Naive thymus-derived CD8-positive, alpha-beta T cell (primary cell): ENCODE measurements at regions not wholly inside any gene's neighbourhood (a gene's known extent, or its start where the extent isn't known, plus 50 kb on each side); places are given as distances from the start of the nearest gene placed in this dataset.

Experiments
- ATAC-seq, 2 donors: fragments of 150-1000 bp; cut with Tn5 transposase in 1 of 2; sonication (Bioruptor Pico), chemical (Tn5 transposase) in 1 of 2; 1 replicate in 1 of 2; 2 replicates in 1 of 2; pipeline ENCODE4 v1.10.0; 2021; ENCODE audit warnings: mild to moderate bottlenecking in 2 of 2, moderate library complexity in 2 of 2
- POLR2A ChIA-PET: fragments of 350-600 bp; sonication (Branson Sonifier 250); formaldehyde crosslinking; loops from one replicate; lab custom pipeline; 2021; ENCODE audit warnings: antibody characterized with exemption; lab: Charles Lee
- DNase-seq, 10 donors: peaks; one replicate each; pipeline versions ENCODE4 v3.0.0 to v3.0.0-alpha.2; 2020 to 2022
- H3K27ac Mint-ChIP-seq, 10 donors: one replicate each; pipeline ENCODE4 v1.8.0; 2020 to 2022; ENCODE audit warnings: mild to moderate bottlenecking in 10 of 10, mixed read lengths in 10 of 10, moderate library complexity in 4 of 10, inconsistent platforms in 1 of 10
- H3K27me3 Mint-ChIP-seq, 5 donors: one replicate each; pipeline ENCODE4 v1.8.0; 2021 to 2022; ENCODE audit warnings: mixed read lengths in 5 of 5
- H3K36me3 Mint-ChIP-seq, 3 donors: one replicate each; pipeline ENCODE4 v1.8.0; 2020 to 2022; ENCODE audit warnings: mixed read lengths in 3 of 3, mild to moderate bottlenecking in 2 of 3, inconsistent platforms in 1 of 3
- H3K4me1 Mint-ChIP-seq, 4 donors: one replicate each; pipeline ENCODE4 v1.8.0; 2021 to 2022; ENCODE audit warnings: mixed read lengths in 4 of 4
- H3K4me3 Mint-ChIP-seq, 10 donors: one replicate each; pipeline ENCODE4 v1.8.0; 2020 to 2022; ENCODE audit warnings: mild to moderate bottlenecking in 10 of 10, mixed read lengths in 10 of 10, moderate library complexity in 6 of 10, inconsistent platforms in 1 of 10
- H3K9me3 Mint-ChIP-seq, 9 donors: one replicate each; pipeline ENCODE4 v1.8.0; 2020 to 2022; ENCODE audit warnings: mixed read lengths in 9 of 9, mild to moderate bottlenecking in 3 of 9, inconsistent platforms in 1 of 9, moderate library complexity in 1 of 9

- Mint-ChIP-seq H3K36me3 (no peaks in the 10 kb centered on the region), H3K9me3 (peaks cover 0 to 2% (median 0%) of the 10 kb centered on the region in 9 donors), H3K4me1 (peaks cover 5 to 35% (median 20%) of the 10 kb centered on the region in 4 donors), H3K27me3 (no peaks in the 10 kb centered on the region), H3K27ac (no peak overlapping the region), H3K4me3 (no peak overlapping the region)
- POLR2A ChIA-PET: no interaction called here
- DNase-seq (no peak), ATAC-seq (no peak)
Observed at GRCh38 chrX:45711231-45711630, 510.6 kb upstream of the DIPK2B start.

GRCh38 chrX:45710081-45710801 is 509.6 kb upstream of the DIPK2B start:
- peaks cover 0 to 2% (median 0%) of the 10 kb centered on the region in 9 donors for H3K9me3 Mint-ChIP-seq
- POLR2A ChIA-PET: no interaction called here
- H3K4me3 Mint-ChIP-seq: no peak overlapping the region
- no peaks in the 10 kb centered on the region for H3K27me3 Mint-ChIP-seq
- peaks cover 3 to 25% (median 17%) of the 10 kb centered on the region in 4 donors for H3K4me1 Mint-ChIP-seq
- DNase-seq (no peak), ATAC-seq (no peak)
- H3K27ac Mint-ChIP-seq: peak overlapping the region in 2 of 10 donors; percentile 36 to 70
- H3K36me3 Mint-ChIP-seq: no peaks in the 10 kb centered on the region

GRCh38 chrX:45709381-45709780 is 508.7 kb upstream of the DIPK2B start:
- no peak overlapping the region for H3K4me3 Mint-ChIP-seq
- peaks cover 2 to 20% (median 12%) of the 10 kb centered on the region in 4 donors for H3K4me1 Mint-ChIP-seq
- no peak overlapping the region for H3K27ac Mint-ChIP-seq
- H3K9me3 Mint-ChIP-seq: peaks cover 0 to 2% (median 0%) of the 10 kb centered on the region in 9 donors
- no peaks in the 10 kb centered on the region for H3K27me3 Mint-ChIP-seq
- ATAC-seq (no peak), DNase-seq (no peak)
- no peaks in the 10 kb centered on the region for H3K36me3 Mint-ChIP-seq
- POLR2A ChIA-PET: no interaction called here

DNA sequence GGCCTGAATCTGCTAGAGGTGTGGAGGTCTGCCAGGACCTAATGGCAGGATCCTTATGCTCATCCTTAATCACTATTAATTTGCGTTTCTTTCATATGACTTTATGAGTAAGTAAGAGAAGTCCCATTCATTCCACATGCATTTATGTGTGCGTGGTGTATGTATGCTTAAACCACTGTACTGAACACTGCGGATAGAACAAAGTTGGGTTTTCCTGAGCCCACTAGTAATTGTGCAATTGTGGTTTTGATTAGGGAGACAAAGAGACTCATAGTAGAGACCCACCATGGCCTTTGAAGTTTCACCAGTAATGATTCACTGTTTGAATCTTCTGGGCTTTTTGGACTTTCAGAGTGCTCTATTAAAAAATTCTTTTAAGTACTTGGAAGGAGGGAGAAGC is 498.5 kb upstream of the DIPK2B start:
- no peak for ATAC-seq
- H3K9me3 Mint-ChIP-seq: peaks cover 0 to 2% (median 0%) of the 10 kb centered on the region in 9 donors
- POLR2A ChIA-PET: no interaction called here

DNA sequence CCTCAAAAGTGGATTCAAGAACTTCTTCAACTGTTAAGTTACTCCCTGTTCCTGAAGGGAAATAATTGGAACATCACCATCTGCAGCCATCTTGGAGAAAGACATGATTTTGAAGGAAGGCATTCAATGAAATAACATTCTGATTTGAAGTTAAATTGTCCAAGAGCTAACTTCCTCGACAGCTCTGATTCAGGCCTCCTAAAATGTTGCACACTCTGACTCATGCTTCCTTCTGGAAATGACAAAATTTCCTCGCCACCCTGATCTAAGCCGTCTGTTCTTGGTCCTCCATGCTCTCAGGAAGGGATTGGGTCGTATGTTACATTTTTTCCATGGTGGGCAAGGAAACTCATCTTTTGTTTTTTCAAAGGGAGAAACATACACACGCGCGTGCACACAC is 496.9 kb upstream of the DIPK2B start:
- DNase-seq (no peak), ATAC-seq (no peak)
- H3K36me3 Mint-ChIP-seq: no peaks in the 10 kb centered on the region
- POLR2A ChIA-PET: no interaction called here
- H3K27me3 Mint-ChIP-seq: no peaks in the 10 kb centered on the region
- no peak overlapping the region for H3K4me3 Mint-ChIP-seq
- peaks cover 0 to 2% (median 0%) of the 10 kb centered on the region in 9 donors for H3K9me3 Mint-ChIP-seq
- no peak overlapping the region for H3K27ac Mint-ChIP-seq
- no peaks in the 10 kb centered on the region for H3K4me1 Mint-ChIP-seq

More for the DNA sequence above, 498.5 kb upstream of the DIPK2B start:
- no peaks in the 10 kb centered on the region for H3K4me1 Mint-ChIP-seq
- no peak for DNase-seq
- no peaks in the 10 kb centered on the region for H3K36me3 Mint-ChIP-seq
- H3K4me3 Mint-ChIP-seq: no peak overlapping the region
- no peak overlapping the region for H3K27ac Mint-ChIP-seq
- H3K27me3 Mint-ChIP-seq: no peaks in the 10 kb centered on the region

- H3K36me3 Mint-ChIP-seq: no peaks in the 10 kb centered on the region
- no peak overlapping the region for H3K4me3 Mint-ChIP-seq
- H3K4me1 Mint-ChIP-seq: no peaks in the 10 kb centered on the region
- peaks cover 0 to 2% (median 0%) of the 10 kb centered on the region in 9 donors for H3K9me3 Mint-ChIP-seq
- H3K27ac Mint-ChIP-seq: no peak overlapping the region
- POLR2A ChIA-PET: no interaction called here
- DNase-seq: no peak
- no peaks in the 10 kb centered on the region for H3K27me3 Mint-ChIP-seq
- ATAC-seq: no peak
Observed at GRCh38 chrX:45696736-45697135, 496.1 kb upstream of the DIPK2B start.

- Mint-ChIP-seq H3K4me3 (no peak overlapping the region), H3K9me3 (peaks cover 0 to 2% (median 0%) of the 10 kb centered on the region in 9 donors), H3K36me3 (no peaks in the 10 kb centered on the region), H3K27me3 (peaks cover 0 to 3% (median 0%) of the 10 kb centered on the region in 5 donors), H3K4me1 (no peaks in the 10 kb centered on the region), H3K27ac (no peak overlapping the region)
- POLR2A ChIA-PET: no interaction called here
- DNase-seq: no peak
- no peak for ATAC-seq
Observed at GRCh38 chrX:45689971-45690370, 489.3 kb upstream of the DIPK2B start.

DNA sequence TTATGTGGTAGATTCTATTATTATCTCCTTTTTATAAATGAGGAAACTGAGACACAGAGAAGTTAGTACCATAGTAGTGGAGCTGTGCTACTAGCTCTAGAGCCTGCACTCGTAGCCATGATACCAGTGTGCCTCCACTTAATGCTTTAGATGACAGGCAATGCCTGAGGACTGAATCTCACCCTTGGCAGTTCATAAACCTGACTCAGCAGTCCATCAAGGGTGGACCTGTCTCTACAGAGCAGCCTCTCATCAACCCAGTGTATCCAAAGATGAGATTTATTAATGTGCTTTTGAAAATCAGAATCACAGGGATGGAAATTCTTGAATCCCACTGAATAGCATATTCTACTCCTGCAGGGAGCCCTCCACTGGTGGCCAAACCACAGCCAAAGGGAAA is 483.2 kb upstream of the DIPK2B start:
- POLR2A ChIA-PET: no interaction called here
- no peak for DNase-seq
- no peak overlapping the region for H3K4me3 Mint-ChIP-seq
- H3K27me3 Mint-ChIP-seq: no peaks in the 10 kb centered on the region
- no peak overlapping the region for H3K27ac Mint-ChIP-seq
- no peaks in the 10 kb centered on the region for H3K9me3 Mint-ChIP-seq
- no peaks in the 10 kb centered on the region for H3K4me1 Mint-ChIP-seq
- ATAC-seq: no peak
- no peaks in the 10 kb centered on the region for H3K36me3 Mint-ChIP-seq

DNA sequence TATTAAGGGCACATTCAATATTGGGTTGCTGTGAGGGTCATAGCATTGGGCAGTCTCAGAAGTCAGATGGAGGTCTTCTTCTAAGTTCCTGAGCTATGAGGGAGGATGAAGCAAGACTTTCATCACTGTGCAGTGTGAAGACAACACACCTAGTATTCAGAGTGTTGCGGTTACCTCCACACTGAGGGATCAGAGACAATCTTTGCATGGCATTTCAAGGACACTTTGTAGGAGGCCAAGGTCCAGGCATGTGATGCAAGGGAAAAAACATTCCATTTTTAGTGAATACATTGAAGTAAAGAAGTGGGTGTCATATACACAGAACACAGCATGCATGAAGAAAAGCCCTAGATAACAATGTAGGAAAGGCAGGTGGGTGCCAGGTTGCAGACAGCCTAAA is 481.2 kb upstream of the DIPK2B start:
- no peak for ATAC-seq
- no peak for DNase-seq
- Mint-ChIP-seq H3K27me3 (no peaks in the 10 kb centered on the region), H3K36me3 (no peaks in the 10 kb centered on the region), H3K27ac (no peak overlapping the region), H3K4me3 (no peak overlapping the region), H3K9me3 (no peaks in the 10 kb centered on the region), H3K4me1 (peaks cover 0 to under 1% (median 0%) of the 10 kb centered on the region in 4 donors)
- POLR2A ChIA-PET: no interaction called here

- Mint-ChIP-seq H3K27ac (no peak overlapping the region), H3K4me1 (no peaks in the 10 kb centered on the region), H3K27me3 (no peaks in the 10 kb centered on the region), H3K36me3 (peaks cover 0 to 5% (median 0%) of the 10 kb centered on the region in 3 donors), H3K9me3 (peaks cover 0 to 1% (median 0%) of the 10 kb centered on the region in 9 donors), H3K4me3 (no peak overlapping the region)
- DNase-seq (no peak), ATAC-seq (no peak)
- POLR2A ChIA-PET: no interaction called here
Observed at GRCh38 chrX:45669715-45670340, 469.2 kb upstream of the DIPK2B start.

DNA sequence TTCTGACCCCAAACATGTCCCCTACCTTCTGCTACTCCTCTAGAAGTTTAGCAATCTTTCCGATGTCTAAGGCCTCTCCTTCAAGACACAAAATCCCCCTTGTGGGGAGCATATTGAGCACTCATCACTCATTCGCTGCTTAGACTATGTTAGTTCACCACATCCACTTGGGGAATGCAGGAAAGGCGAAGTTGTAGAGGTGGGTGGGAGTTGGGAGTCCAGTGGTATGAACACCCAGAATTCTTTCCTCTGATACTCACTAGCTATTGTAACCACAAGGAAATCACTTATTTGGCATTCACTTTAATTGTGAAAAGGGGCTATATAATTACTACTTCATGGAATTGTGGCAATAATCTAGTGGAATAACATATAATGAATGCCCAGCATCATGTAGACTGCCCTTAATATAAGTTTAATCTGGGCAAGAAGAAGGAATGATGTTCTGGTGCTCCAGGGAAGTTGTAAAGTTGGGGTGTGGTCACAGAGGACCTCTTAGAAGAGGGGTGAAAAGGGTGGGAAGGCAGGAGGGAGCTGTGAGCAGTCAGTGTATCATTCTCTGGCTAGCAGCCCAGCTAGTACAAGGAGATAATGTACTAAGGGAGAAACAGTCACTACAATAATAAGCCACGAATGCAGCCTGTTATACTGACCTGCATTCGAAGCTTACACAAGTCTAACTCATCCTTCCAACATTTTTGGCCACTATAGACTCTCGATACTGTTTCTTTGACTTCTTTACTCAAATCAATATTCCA is 468.2 kb upstream of the DIPK2B start:
- DNase-seq (no peak), ATAC-seq (no peak)
- no peaks in the 10 kb centered on the region for H3K36me3 Mint-ChIP-seq
- H3K4me1 Mint-ChIP-seq: no peaks in the 10 kb centered on the region
- no peak overlapping the region for H3K4me3 Mint-ChIP-seq
- no peaks in the 10 kb centered on the region for H3K27me3 Mint-ChIP-seq
- POLR2A ChIA-PET: no interaction called here
- peak overlapping the region in 1 of 10 donors; percentile 51 for H3K27ac Mint-ChIP-seq
- peaks cover 0 to 1% (median 0%) of the 10 kb centered on the region in 9 donors for H3K9me3 Mint-ChIP-seq

GRCh38 chrX:45667666-45668065 is 467.0 kb upstream of the DIPK2B start:
- Mint-ChIP-seq H3K4me1 (no peaks in the 10 kb centered on the region), H3K27me3 (no peaks in the 10 kb centered on the region), H3K4me3 (no peak overlapping the region), H3K36me3 (no peaks in the 10 kb centered on the region), H3K27ac (no peak overlapping the region), H3K9me3 (peaks cover 0 to 1% (median 0%) of the 10 kb centered on the region in 9 donors)
- no peak for DNase-seq
- POLR2A ChIA-PET: no interaction called here
- no peak for ATAC-seq

DNA sequence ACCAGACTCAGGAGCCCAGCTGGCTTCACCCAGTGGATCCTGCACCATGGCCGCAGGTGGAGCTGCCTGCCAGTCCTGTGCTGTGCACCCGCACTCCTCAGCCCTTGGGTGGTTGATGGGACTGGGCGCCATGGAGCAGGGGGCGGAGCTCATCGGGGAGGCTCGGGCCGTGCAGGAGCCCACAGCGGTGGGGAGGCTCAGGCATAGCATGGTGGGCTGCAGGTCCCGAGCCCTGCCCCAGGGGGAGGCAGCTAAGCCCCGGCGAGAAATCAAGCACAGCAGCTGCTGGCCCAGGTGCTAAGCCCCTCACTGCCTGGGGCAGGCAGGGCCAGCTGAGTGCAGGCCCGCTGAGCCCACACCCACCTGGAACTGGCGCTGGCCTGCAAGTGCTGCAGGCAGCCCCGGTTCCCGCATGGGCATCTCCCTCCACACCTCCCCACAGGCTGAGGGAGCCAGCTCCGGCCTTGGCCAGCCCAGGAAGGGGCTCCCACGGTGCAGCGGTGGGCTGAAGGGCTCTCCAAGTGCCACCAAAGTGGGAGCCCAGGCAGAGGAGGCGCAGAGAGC is 464.1 kb upstream of the DIPK2B start:
- no peak for DNase-seq
- POLR2A ChIA-PET: no interaction called here
- Mint-ChIP-seq H3K36me3 (no peaks in the 10 kb centered on the region), H3K9me3 (no peaks in the 10 kb centered on the region), H3K4me1 (no peaks in the 10 kb centered on the region), H3K27me3 (no peaks in the 10 kb centered on the region), H3K4me3 (no peak overlapping the region), H3K27ac (no peak overlapping the region)
- ATAC-seq: no peak
